H1 (cell line): ENCODE measurements at regions not wholly inside any gene's neighbourhood (a gene's known extent, or its start where the extent isn't known, plus 50 kb on each side); places are given as distances from the start of the nearest gene placed in this dataset.

Experiments
- CTCF ChIA-PET: fragments of 300-600 bp; sonication (Branson Sonifier 250); formaldehyde crosslinking; loops from one replicate; lab custom pipeline; 2021; ENCODE audit not compliant: partially characterized antibody; lab: Charles Lee
- POLR2A ChIA-PET: fragments of 300-600 bp; sonication (Branson Sonifier 250); formaldehyde crosslinking; loops from one replicate; lab custom pipeline; 2021; ENCODE audit warnings: inconsistent platforms; ENCODE audit not compliant: partially characterized antibody; lab: Charles Lee
- DNase-seq, 2 experiments: peaks; one replicate each; pipeline versions ENCODE4 v3.0.0 to v3.0.0-alpha.2; 2010 to 2022; ENCODE audit warnings: low spot score in 2 of 2, low read depth in 1 of 2, mixed read lengths in 1 of 2
- FAIRE-seq: peaks from 2 replicates; lab custom pipeline; 2011; peaks lifted over from hg19 to GRCh38; lab: Jason Lieb, UNC
- H2AFZ ChIP-seq: 2 replicates; pipeline ENCODE4 v1.8.1; 2012; ENCODE audit warnings: low read length, inconsistent platforms
- H2AK5ac ChIP-seq: 2 replicates; pipeline ENCODE4 v1.6.1; 2013; ENCODE audit warnings: low read depth, low read length
- H2BK120ac ChIP-seq: replicated peaks from 2 replicates; pipeline ENCODE3; 2013; ENCODE audit warnings: low read depth, low read length, inconsistent platforms
- H2BK12ac ChIP-seq: 2 replicates; pipeline ENCODE4 v1.6.1; 2013; ENCODE audit warnings: low read depth, low read length
- H2BK15ac ChIP-seq: 2 replicates; pipeline ENCODE4 v1.6.1; 2013; ENCODE audit warnings: low read length
- H2BK20ac ChIP-seq: 2 replicates; pipeline ENCODE4 v1.6.1; 2013; ENCODE audit warnings: low read length
- H2BK5ac ChIP-seq: 2 replicates; pipeline ENCODE4 v1.6.1; 2013; ENCODE audit warnings: low read depth, low read length
- H3K14ac ChIP-seq: 2 replicates; pipeline ENCODE4 v1.6.1; 2013; ENCODE audit warnings: inconsistent platforms; ENCODE audit not compliant: insufficient read length
- H3K18ac ChIP-seq: 2 replicates; pipeline ENCODE4 v1.6.1; 2013; ENCODE audit warnings: low read length; ENCODE audit errors: extremely low read depth
- H3K23ac ChIP-seq: 2 replicates; pipeline ENCODE4 v1.6.1; 2013; ENCODE audit warnings: inconsistent platforms; ENCODE audit not compliant: insufficient read length
- H3K23me2 ChIP-seq: 2 replicates; pipeline ENCODE4 v1.6.1; 2013; ENCODE audit warnings: low read depth, low read length
- H3K27ac ChIP-seq: 2 replicates; pipeline ENCODE4 v1.6.1; 2011; ENCODE audit warnings: low read depth, low read length, inconsistent platforms
- H3K27me3 ChIP-seq, 4 experiments: replicated peaks in 1 of 4; 1 replicate in 1 of 4; 2 replicates in 3 of 4; pipeline versions ENCODE4 v1.6.1 to v1.8.1; 2011 to 2013; ENCODE audit warnings: low read length in 3 of 4, mild to moderate bottlenecking in 3 of 4, inconsistent platforms in 2 of 4, mixed read lengths in 2 of 4, moderate library complexity in 1 of 4; ENCODE audit not compliant: control insufficient read depth in 3 of 4, insufficient read depth in 3 of 4; ENCODE audit errors: extremely low read depth in 1 of 4
- H3K36me3 ChIP-seq, 4 experiments: 2 replicates each; pipeline versions ENCODE4 v1.6.1 to v1.8.1; 2011 to 2013; ENCODE audit warnings: mild to moderate bottlenecking in 4 of 4, low read length in 3 of 4, moderate library complexity in 2 of 4, control low read depth in 1 of 4, inconsistent platforms in 1 of 4; ENCODE audit not compliant: insufficient read depth in 4 of 4, control insufficient read depth in 2 of 4
- H3K4ac ChIP-seq: replicated peaks from 2 replicates; pipeline ENCODE3; 2013; ENCODE audit warnings: low read length, low read depth, mixed read lengths, inconsistent platforms; ENCODE audit not compliant: insufficient read length
- H3K4me1 ChIP-seq, 4 experiments: replicated peaks in 1 of 4; 1 replicate in 1 of 4; 2 replicates in 3 of 4; pipeline versions ENCODE4 v1.6.1 to v1.8.1; 2011 to 2013; ENCODE audit warnings: low read length in 3 of 4, inconsistent platforms in 2 of 4, mixed read lengths in 1 of 4; ENCODE audit not compliant: insufficient read depth in 4 of 4, control insufficient read depth in 3 of 4
- H3K4me2 ChIP-seq, 2 experiments: 2 replicates each; pipeline versions ENCODE4 v1.6.1 to v1.8.1; 2011 to 2013; ENCODE audit warnings: low read depth in 2 of 2, low read length in 2 of 2, control low read depth in 1 of 2, inconsistent platforms in 1 of 2, mild to moderate bottlenecking in 1 of 2; ENCODE audit not compliant: insufficient read depth in 1 of 2
- H3K4me3 ChIP-seq, 4 experiments: fragments of 200-600, 300-600 bp in 1 of 4; sonication (generic), shearing (Covaris generic), sonication (Bioruptor Twin) in 1 of 4; 2 replicates each; pipeline versions ENCODE4 v1.5.1 to v1.8.1; 2011 to 2016; ENCODE audit warnings: low read length in 4 of 4, low read depth in 3 of 4, control low read depth in 2 of 4, inconsistent platforms in 2 of 4, mild to moderate bottlenecking in 2 of 4, mixed read lengths in 1 of 4, moderate library complexity in 1 of 4; ENCODE audit not compliant: insufficient read depth in 2 of 4; ENCODE audit errors: extremely low read depth in 1 of 4
- H3K56ac ChIP-seq: replicated peaks from 2 replicates; pipeline ENCODE3; 2013; ENCODE audit warnings: low read depth, mild to moderate bottlenecking, mixed read lengths, low read length, inconsistent platforms; ENCODE audit not compliant: insufficient read length
- H3K79me1 ChIP-seq: 2 replicates; pipeline ENCODE4 v1.6.1; 2013; ENCODE audit warnings: low read depth, low read length, control low read depth
- H3K79me2 ChIP-seq, 2 experiments: 2 replicates each; pipeline versions ENCODE4 v1.6.1 to v1.8.1; 2012 to 2013; ENCODE audit warnings: low read length in 2 of 2, mild to moderate bottlenecking in 2 of 2, inconsistent platforms in 1 of 2; ENCODE audit not compliant: insufficient read depth in 2 of 2, control insufficient read depth in 1 of 2
- H3K9ac ChIP-seq, 4 experiments: replicated peaks in 1 of 4; 1 replicate in 1 of 4; 2 replicates in 3 of 4; pipeline versions ENCODE4 v1.6.1 to v1.8.1; 2011 to 2013; ENCODE audit warnings: low read depth in 3 of 4, low read length in 3 of 4, control low read depth in 2 of 4, mild to moderate bottlenecking in 2 of 4, moderate library complexity in 2 of 4, inconsistent platforms in 1 of 4; ENCODE audit errors: extremely low read depth in 1 of 4
- H3K9me3 ChIP-seq, 2 experiments: 2 replicates each; pipeline versions ENCODE4 v1.6.1 to v1.8.1; 2012 to 2013; ENCODE audit warnings: mild to moderate bottlenecking in 2 of 2, moderate library complexity in 2 of 2, control low read depth in 1 of 2, inconsistent platforms in 1 of 2, low read depth in 1 of 2, low read length in 1 of 2, mixed read lengths in 1 of 2; ENCODE audit not compliant: insufficient read depth in 2 of 2
- H4K20me1 ChIP-seq, 2 experiments: replicated peaks in 1 of 2; 2 replicates each; pipeline versions ENCODE3 to v1.8.1; 2011 to 2013; ENCODE audit warnings: inconsistent platforms in 2 of 2, low read length in 2 of 2, mild to moderate bottlenecking in 1 of 2; ENCODE audit not compliant: insufficient read depth in 2 of 2, control insufficient read depth in 1 of 2
- H4K5ac ChIP-seq: 2 replicates; pipeline ENCODE4 v1.6.1; 2013; ENCODE audit warnings: low read length, low read depth, mixed read lengths, inconsistent platforms; ENCODE audit not compliant: insufficient read length
- H4K8ac ChIP-seq: 2 replicates; pipeline ENCODE4 v1.8.0; 2013; ENCODE audit warnings: mild to moderate bottlenecking, moderate library complexity, low read length, inconsistent platforms; ENCODE audit not compliant: insufficient read depth; ENCODE audit errors: extremely low read depth
- H4K91ac ChIP-seq: replicated peaks from 2 replicates; pipeline ENCODE3; 2013; ENCODE audit warnings: low read length, mixed read lengths, inconsistent platforms; ENCODE audit not compliant: insufficient read length
- ATF3 ChIP-seq: IDR thresholded peaks from 2 replicates; pipeline ENCODE4 v1.6.1; 2011; ENCODE audit warnings: low read depth, mild to moderate bottlenecking, low read length; ENCODE audit not compliant: insufficient read depth
- CTCF ChIP-seq, 3 experiments: IDR thresholded peaks; 1 replicate in 2 of 3; 2 replicates in 1 of 3; pipeline versions ENCODE4 v1.5.1 to v1.6.1; 2011; ENCODE audit warnings: low read length in 3 of 3, mild to moderate bottlenecking in 3 of 3, inconsistent platforms in 2 of 3, low read depth in 1 of 3, moderate library complexity in 1 of 3; ENCODE audit not compliant: insufficient read depth in 1 of 3; ENCODE audit errors: control extremely low read depth in 1 of 3
- GTF2F1 ChIP-seq: IDR thresholded peaks from 2 replicates; pipeline ENCODE4 v1.6.1; 2012; ENCODE audit warnings: low read depth, low read length, improper control_type of control experiment, borderline replicate concordance
- JUN ChIP-seq: IDR thresholded peaks from 2 replicates; pipeline ENCODE4 v1.6.1; 2011; ENCODE audit warnings: low read depth, mild to moderate bottlenecking, improper control_type of control experiment, low read length
- PHF8 ChIP-seq: fragments of 200-600 bp; sonication (generic); conservative IDR thresholded peaks from 2 replicates; pipeline ENCODE4 v1.7.1; 2012; ENCODE audit warnings: low read depth, mild to moderate bottlenecking, inconsistent platforms, low read length, moderate library complexity
- POU5F1 ChIP-seq: IDR thresholded peaks from 2 replicates; pipeline ENCODE4 v1.6.1; 2011; ENCODE audit warnings: low read depth, mild to moderate bottlenecking, low read length, moderate library complexity
- RAD21 ChIP-seq, 2 experiments: IDR thresholded peaks in 1 of 2; conservative IDR thresholded peaks in 1 of 2; 2 replicates each; pipeline ENCODE4 v1.6.1; 2011; ENCODE audit warnings: low read depth in 2 of 2, low read length in 2 of 2, improper control_type of control experiment in 1 of 2, inconsistent platforms in 1 of 2, mild to moderate bottlenecking in 1 of 2, moderate library complexity in 1 of 2
- SIRT6 ChIP-seq: IDR thresholded peaks from one replicate; pipeline ENCODE4 v1.7.1; 2012; ENCODE audit warnings: low read length, inconsistent platforms
- WGBS, 2 experiments: shearing (Covaris generic) in 1 of 2; methylation state at CpG; one replicate each; pipeline versions ENCODE4 v1.1.6 to v1.1.7; 2013 to 2015; ENCODE audit warnings: low lambda C conversion rate in 2 of 2, mixed read lengths in 2 of 2, inconsistent platforms in 1 of 2, low coverage in 1 of 2, missing lambda C conversion rate in 1 of 2; ENCODE audit not compliant: insufficient replicate concordance in 2 of 2, insufficient coverage in 1 of 2, insufficient read length in 1 of 2; ENCODE audit errors: extremely low coverage in 1 of 2, missing lambda C conversion rate in 1 of 2; 5-methylcytosine and 5-hydroxymethylcytosine counted together

GRCh38 chr12:17016116-17016864 lies 410.3 kb upstream of the LMO3 start:
- H2AK5ac ChIP-seq = no peak overlapping the region
- no peak overlapping the region for H3K4me2 ChIP-seq
- no peak overlapping the region for H3K23ac ChIP-seq
- H4K20me1 ChIP-seq = no peaks in the 10 kb centered on the region
- H3K79me2 ChIP-seq = no peaks in the 10 kb centered on the region
- H3K9me3 ChIP-seq = no peaks in the 10 kb centered on the region
- H4K91ac ChIP-seq = no peak overlapping the region
- peak overlapping the region; percentile 74; the same call in 1 of the 2 replicates for H2AFZ ChIP-seq
- no peak overlapping the region for H3K14ac ChIP-seq
- ChIA-PET CTCF (interaction anchor here (0.6 to 1.3 kb wide), 4 partner anchors 12 to 1193 kb away, joined by 3 read pairs; no protein-coding TSS in a partner anchor), POLR2A (interaction anchor here (0.6 kb wide), 1 partner anchor 209 kb away, joined by 3 read pairs; no protein-coding TSS in a partner anchor)
- H3K27me3 ChIP-seq = no peaks in the 10 kb centered on the region
- TF ChIP-seq JUN (no peak), GTF2F1 (no peak), RAD21 (IDR thresholded peaks at IDR 0.05 in 1 of 2, conservative IDR thresholded peaks at IDR 0.05 in 1 of 2; ENCODE audit: low read depth in 2 of 2, low read length in 2 of 2) (no peak), POU5F1 (no peak), ATF3 (no peak), SIRT6 (no peak), CTCF (IDR thresholded peaks at IDR 0.05; ENCODE audit: control extremely low read depth in 1 of 3, insufficient read depth in 1 of 3, low read depth in 1 of 3, low read length in 3 of 3) (no peak), PHF8 (no peak)
- no peak overlapping the region for H2BK120ac ChIP-seq
- no peak overlapping the region for H2BK20ac ChIP-seq
- no peak overlapping the region for H3K9ac ChIP-seq
- H4K5ac ChIP-seq = no peak overlapping the region
- H3K36me3 ChIP-seq = no peaks in the 10 kb centered on the region
- H3K4me1 ChIP-seq = peaks cover 0 to 7% (median 4%) of the 10 kb centered on the region in 4 experiments; a peak in 4 of 7 replicates
- no peak overlapping the region for H3K18ac ChIP-seq
- H3K27ac ChIP-seq = no peak overlapping the region
- no peak overlapping the region for H3K4me3 ChIP-seq
- no peak overlapping the region for H2BK15ac ChIP-seq
- H2BK12ac ChIP-seq = no peak overlapping the region
- no peak overlapping the region for H3K56ac ChIP-seq
- H3K23me2 ChIP-seq = no peaks in the 10 kb centered on the region
- H3K79me1 ChIP-seq = no peaks in the 10 kb centered on the region
- no peak overlapping the region for H4K8ac ChIP-seq
- no peak overlapping the region for H2BK5ac ChIP-seq
- DNase-seq = no peak
- WGBS, 2 experiments = 90% methylated on average over 7 of the region's 7 CpGs; no CpG with 5 or more reads in 1 of the 2 experiments
- H3K4ac ChIP-seq = no peak overlapping the region
- no peak for FAIRE-seq
